Ovary (tissue), 3 donors: ENCODE measurements at regions not wholly inside any gene's neighbourhood (a gene's known extent, or its start where the extent isn't known, plus 50 kb on each side); places are given as distances from the start of the nearest gene placed in this dataset.

Experiments
- EP300 ChIP-seq: sonication (generic); formaldehyde crosslinking; IDR thresholded peaks from one replicate; pipeline ENCODE4 v1.6.1; 2017; ENCODE audit warnings: antibody characterized with exemption
- POLR2A ChIP-seq: fragments of 450-650 bp; IDR thresholded peaks from one replicate; pipeline ENCODE4 v1.6.1; 2017; ENCODE audit warnings: antibody characterized with exemption, mild to moderate bottlenecking, moderate library complexity
- TF ChIP-seq, protein P1 (sequence below), 3 donors: fragments of 450-650 bp in 2 of 3; fragments of 200-600 bp in 1 of 3; IDR thresholded peaks; one replicate each; pipeline versions ENCODE4 v1.5.1 to v1.8.0; 2016 to 2022; ENCODE audit warnings: antibody characterized with exemption in 3 of 3, mild to moderate bottlenecking in 1 of 3
- donor health status: DM: no; HTN: no; CAD: no.

- TF ChIP-seq, protein P1, sequence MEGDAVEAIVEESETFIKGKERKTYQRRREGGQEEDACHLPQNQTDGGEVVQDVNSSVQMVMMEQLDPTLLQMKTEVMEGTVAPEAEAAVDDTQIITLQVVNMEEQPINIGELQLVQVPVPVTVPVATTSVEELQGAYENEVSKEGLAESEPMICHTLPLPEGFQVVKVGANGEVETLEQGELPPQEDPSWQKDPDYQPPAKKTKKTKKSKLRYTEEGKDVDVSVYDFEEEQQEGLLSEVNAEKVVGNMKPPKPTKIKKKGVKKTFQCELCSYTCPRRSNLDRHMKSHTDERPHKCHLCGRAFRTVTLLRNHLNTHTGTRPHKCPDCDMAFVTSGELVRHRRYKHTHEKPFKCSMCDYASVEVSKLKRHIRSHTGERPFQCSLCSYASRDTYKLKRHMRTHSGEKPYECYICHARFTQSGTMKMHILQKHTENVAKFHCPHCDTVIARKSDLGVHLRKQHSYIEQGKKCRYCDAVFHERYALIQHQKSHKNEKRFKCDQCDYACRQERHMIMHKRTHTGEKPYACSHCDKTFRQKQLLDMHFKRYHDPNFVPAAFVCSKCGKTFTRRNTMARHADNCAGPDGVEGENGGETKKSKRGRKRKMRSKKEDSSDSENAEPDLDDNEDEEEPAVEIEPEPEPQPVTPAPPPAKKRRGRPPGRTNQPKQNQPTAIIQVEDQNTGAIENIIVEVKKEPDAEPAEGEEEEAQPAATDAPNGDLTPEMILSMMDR (IDR thresholded peaks at IDR 0.05) = no peak
- TF ChIP-seq POLR2A (no peak), EP300 (no peak)
Observed at GRCh38 chr17:5986644-5987043, 83.5 kb upstream of the WSCD1 start.
